Pancreas (tissue), 10 donors: ENCODE measurements at regions not wholly inside any gene's neighbourhood (a gene's known extent, or its start where the extent isn't known, plus 50 kb on each side); places are given as distances from the start of the nearest gene placed in this dataset.

Source experiments
- ATAC-seq, 4 donors: fragments of 200-7000 bp; cut with Tn5 transposase; one replicate each; pipeline versions ENCODE4 v1.8.0 to v1.9.1; 2020; ENCODE audit warnings: mild to moderate bottlenecking in 4 of 4, moderate library complexity in 4 of 4
- DNase-seq, 6 donors: peaks; one replicate each; pipeline ENCODE4 v3.0.0-alpha.2; 2020
- FAIRE-seq: peaks from 2 replicates; lab custom pipeline; 2012; peaks lifted over from hg19 to GRCh38; lab: Jason Lieb, UNC
- H3K27ac ChIP-seq, 4 donors: fragments of 200-600 bp; sonication (generic); 1 replicate in 3 of 4; 2 replicates in 1 of 4; pipeline versions ENCODE4 v1.5.0 to v1.8.0; 2020
- H3K27me3 ChIP-seq, 4 donors: fragments of 200-600 bp; one replicate each; pipeline ENCODE4 v1.8.0; 2021
- H3K36me3 ChIP-seq, 3 donors: fragments of 200-600 bp; sonication (generic) in 1 of 3; one replicate each; pipeline versions ENCODE4 v1.5.0 to v1.8.0; 2020 to 2021
- H3K4me1 ChIP-seq, 3 donors: fragments of 200-600 bp; one replicate each; pipeline ENCODE4 v1.8.0; 2021
- H3K4me3 ChIP-seq, 4 donors: fragments of 200-600 bp; sonication (generic) in 2 of 4; one replicate each; pipeline versions ENCODE4 v1.5.0 to v1.8.0; 2020 to 2021
- H3K9me3 ChIP-seq, 4 donors: fragments of 200-600 bp; one replicate each; pipeline ENCODE4 v1.8.0; 2021
- WGBS, 2 donors: extraction: QIAGEN DNeasy Blood & Tissue Kit; methylation state at CpG; one replicate each; pipeline ENCODE4 v1.1.7; 2013; 5-methylcytosine and 5-hydroxymethylcytosine counted together
- intact Hi-C, 3 donors: fragments of 100-400 bp; cut with DNase I; formaldehyde crosslinking; loops; one replicate each; pipeline versions ENCODE4 v1.11.1 to v1.14.2; 2022
- TF ChIP-seq, protein P1 (sequence below), 4 donors: fragments of 200-600 bp; sonication (generic) in 3 of 4; IDR thresholded peaks; one replicate each; pipeline versions ENCODE4 v1.5.0 to v1.8.0; 2021; ENCODE audit warnings: antibody characterized with exemption in 4 of 4
- donor health status: healthy with polysubstance abuse.
- donor health status: DM: no; HTN: no; CAD: no; lungs with moderate emphysema.
- donor health status: DM: no; HTN: no; CAD: no.
- donor health status: control.
- donor health status: control.
- donor health status: Bipolar disorder and iron deficiency.
- donor health status: DM: yes; HTN: yes; CAD: no.
- donor health status: DM: no; HTN: no; CAD: no.
- donor health status: DM: no; HTN: no; CAD: no.
- donor health status: DM: yes; HTN: yes; CAD: no.

DNA sequence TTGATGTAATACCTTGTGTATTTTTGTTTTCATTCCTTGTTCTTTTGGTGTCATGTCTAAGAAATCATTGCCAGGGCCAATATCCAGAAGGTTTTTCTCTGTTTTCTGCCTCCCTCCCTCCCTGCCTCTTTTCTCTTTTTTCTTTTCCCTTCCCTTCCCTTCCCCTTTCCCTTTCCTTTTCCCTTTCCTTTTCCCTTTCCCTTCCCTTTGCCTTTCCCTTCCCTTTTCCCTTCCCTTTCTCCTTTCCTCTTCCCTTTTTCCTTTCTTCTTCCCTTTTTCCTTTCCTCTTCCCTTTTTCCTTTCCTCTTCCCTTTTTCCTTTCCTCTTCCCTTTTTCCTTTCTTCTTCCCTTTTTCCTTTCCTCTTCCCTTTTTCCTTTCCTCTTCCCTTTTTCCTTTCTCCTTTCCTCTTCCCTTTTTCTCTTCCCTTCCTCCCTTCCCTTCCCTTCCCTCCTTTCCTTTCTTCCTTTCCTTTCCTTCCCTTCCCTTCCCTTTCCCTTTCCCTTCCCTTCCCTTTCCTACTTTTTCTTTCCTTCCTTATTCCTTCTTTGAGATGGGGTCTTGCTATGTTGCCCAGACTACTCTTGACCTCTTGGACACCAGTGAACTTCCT is 646.1 kb downstream of the RAPGEF2 start:
- Histone ChIP-seq H3K9me3 (no peaks in the 10 kb centered on the region), H3K27ac (no peak overlapping the region), H3K4me1 (no peaks in the 10 kb centered on the region), H3K36me3 (no peaks in the 10 kb centered on the region), H3K27me3 (no peaks in the 10 kb centered on the region), H3K4me3 (no peak overlapping the region)
- TF ChIP-seq, protein P1, sequence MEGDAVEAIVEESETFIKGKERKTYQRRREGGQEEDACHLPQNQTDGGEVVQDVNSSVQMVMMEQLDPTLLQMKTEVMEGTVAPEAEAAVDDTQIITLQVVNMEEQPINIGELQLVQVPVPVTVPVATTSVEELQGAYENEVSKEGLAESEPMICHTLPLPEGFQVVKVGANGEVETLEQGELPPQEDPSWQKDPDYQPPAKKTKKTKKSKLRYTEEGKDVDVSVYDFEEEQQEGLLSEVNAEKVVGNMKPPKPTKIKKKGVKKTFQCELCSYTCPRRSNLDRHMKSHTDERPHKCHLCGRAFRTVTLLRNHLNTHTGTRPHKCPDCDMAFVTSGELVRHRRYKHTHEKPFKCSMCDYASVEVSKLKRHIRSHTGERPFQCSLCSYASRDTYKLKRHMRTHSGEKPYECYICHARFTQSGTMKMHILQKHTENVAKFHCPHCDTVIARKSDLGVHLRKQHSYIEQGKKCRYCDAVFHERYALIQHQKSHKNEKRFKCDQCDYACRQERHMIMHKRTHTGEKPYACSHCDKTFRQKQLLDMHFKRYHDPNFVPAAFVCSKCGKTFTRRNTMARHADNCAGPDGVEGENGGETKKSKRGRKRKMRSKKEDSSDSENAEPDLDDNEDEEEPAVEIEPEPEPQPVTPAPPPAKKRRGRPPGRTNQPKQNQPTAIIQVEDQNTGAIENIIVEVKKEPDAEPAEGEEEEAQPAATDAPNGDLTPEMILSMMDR (IDR thresholded peaks at IDR 0.05): no peak
- FAIRE-seq (no peak), ATAC-seq (no peak), DNase-seq (no peak)
- intact Hi-C loops: no loop called here

DNA sequence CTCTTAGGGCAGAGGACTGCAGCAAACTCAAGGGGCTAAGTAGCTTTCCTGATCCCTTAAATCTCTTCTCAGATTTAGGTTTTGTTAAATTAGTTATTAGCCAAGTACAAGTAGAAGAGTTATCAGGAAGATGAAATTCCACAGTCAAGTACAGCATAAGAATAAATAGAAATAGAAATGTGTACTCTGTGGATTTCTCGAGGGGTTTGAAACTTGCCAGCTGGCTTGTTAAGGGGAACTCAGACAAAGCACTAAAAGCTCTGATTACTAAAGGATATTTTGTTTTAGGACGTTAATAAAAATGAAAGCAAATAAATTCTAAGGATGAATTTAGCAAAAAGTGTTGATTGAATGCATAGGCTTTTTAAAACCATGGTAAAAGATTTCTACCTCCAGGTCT is 654.6 kb downstream of the RAPGEF2 start:
- WGBS, 2 donors: 19 to 25% methylated on average over 2 of the region's 2 CpGs
- TF ChIP-seq, protein P1 (IDR thresholded peaks at IDR 0.05): no peak
- ATAC-seq: peak in 1 of 4 donors; percentile 62

DNA sequence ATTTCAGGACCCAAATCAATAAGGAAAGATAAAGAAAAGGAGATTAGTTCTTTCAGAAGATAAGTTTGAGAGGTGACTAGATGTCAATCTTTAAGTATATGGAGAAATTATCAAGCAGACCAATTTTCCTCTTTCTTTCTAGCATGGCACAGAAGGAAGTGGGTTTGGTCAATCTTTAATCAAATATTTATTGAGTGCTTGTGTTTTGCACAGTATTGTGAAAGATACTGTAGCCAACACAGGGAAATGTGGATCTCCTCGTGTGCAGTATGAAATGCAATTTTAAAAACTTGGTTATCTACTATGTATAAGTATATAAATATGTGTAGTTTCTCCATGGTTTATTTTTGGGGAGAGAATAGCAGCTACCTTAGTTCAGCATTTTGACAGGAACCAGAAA is 655.2 kb downstream of the RAPGEF2 start:
- Histone ChIP-seq H3K9me3 (no peaks in the 10 kb centered on the region), H3K27me3 (no peaks in the 10 kb centered on the region), H3K4me1 (peaks cover 0 to 5% (median 3%) of the 10 kb centered on the region in 3 donors), H3K27ac (no peak overlapping the region), H3K36me3 (no peaks in the 10 kb centered on the region), H3K4me3 (no peak overlapping the region)
- DNase-seq: no peak
- ATAC-seq: peak; percentile 40 to 87 (median 76)
- WGBS, 2 donors: 15 to 20% methylated on average over 1 of the region's 1 CpG
- FAIRE-seq: no peak
- TF ChIP-seq, protein P1 (IDR thresholded peaks at IDR 0.05): no peak
- intact Hi-C loops: no loop called here

More for the DNA sequence above, 654.6 kb downstream of the RAPGEF2 start:
- Histone ChIP-seq H3K27me3 (no peaks in the 10 kb centered on the region), H3K27ac (no peak overlapping the region), H3K4me3 (no peak overlapping the region), H3K4me1 (peaks cover 0 to 5% (median 3%) of the 10 kb centered on the region in 3 donors), H3K36me3 (no peaks in the 10 kb centered on the region), H3K9me3 (no peaks in the 10 kb centered on the region)
- intact Hi-C loops: no loop called here
- DNase-seq (no peak), FAIRE-seq (no peak)

DNA sequence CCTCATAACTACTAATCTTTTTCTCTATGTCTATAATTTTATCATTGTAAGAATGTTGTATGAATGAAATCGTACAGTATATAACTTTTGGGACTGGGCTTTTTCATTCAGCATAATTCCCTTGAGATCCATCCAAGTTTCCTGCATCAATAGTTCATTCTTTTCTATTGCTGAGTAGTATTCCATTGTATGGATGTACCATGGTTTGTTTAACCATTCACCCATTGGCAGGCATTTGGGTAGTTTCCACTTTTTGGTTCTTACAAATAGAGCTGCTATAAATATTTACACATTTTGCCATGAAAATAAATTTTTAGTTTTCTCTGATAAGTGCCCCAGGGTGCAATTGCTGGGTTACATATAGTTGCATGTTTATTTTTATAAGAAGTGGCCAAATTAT is 659.8 kb downstream of the RAPGEF2 start:
- no peak for DNase-seq
- no peaks in the 10 kb centered on the region for H3K36me3 ChIP-seq
- H3K27ac ChIP-seq: no peak overlapping the region
- FAIRE-seq: no peak
- WGBS, 2 donors: 95 to 100% methylated on average over 1 of the region's 1 CpG
- H3K9me3 ChIP-seq: no peaks in the 10 kb centered on the region
- no peak overlapping the region for H3K4me3 ChIP-seq
- TF ChIP-seq, protein P1 (IDR thresholded peaks at IDR 0.05): no peak
- no peaks in the 10 kb centered on the region for H3K27me3 ChIP-seq
- ATAC-seq: no peak
- intact Hi-C loops: no loop called here
- peaks cover 0 to 5% (median 5%) of the 10 kb centered on the region in 3 donors for H3K4me1 ChIP-seq

DNA sequence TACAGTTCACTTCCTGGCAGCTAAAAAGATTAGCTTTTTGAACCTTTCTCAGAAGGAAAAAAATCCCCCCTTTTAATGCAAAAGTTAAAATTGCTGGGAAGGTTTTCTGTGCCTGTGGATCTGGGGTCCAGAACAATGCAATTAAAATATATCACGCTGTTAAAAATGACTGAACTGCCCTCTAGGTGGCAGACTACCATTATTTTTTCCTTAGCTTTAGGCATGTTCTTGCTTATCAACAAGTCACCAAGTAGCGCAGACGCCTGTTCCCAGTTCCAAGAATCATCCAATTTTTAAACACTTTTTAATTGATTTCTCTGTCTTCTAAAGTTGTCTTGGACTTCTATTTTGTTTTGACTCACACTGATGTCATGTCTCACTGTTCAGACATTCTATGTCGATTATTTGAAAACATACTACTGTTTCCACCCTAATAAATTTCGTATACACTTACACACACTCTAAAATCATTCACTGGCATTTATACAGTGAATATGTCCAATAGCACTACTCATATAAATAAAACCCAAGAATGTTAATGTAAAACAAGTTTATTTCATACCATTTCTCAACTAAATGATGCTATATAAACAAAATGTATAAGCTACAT is 661.6 kb downstream of the RAPGEF2 start:
- TF ChIP-seq, protein P1 (IDR thresholded peaks at IDR 0.05): peak; percentile 18 to 45 (median 40)
- peak; percentile 63 to 95 (median 87) for ATAC-seq
- Histone ChIP-seq H3K27ac (no peak overlapping the region), H3K36me3 (no peaks in the 10 kb centered on the region), H3K9me3 (no peaks in the 10 kb centered on the region), H3K27me3 (no peaks in the 10 kb centered on the region), H3K4me3 (no peak overlapping the region), H3K4me1 (peaks cover 0 to 3% (median 0%) of the 10 kb centered on the region in 3 donors)
- peak in 2 of 6 donors; percentile 6 to 29 for DNase-seq
- WGBS, 2 donors: 20 to 21% methylated on average over 5 of the region's 5 CpGs
- no peak for FAIRE-seq
- intact Hi-C loops: no loop called here
